Sciatic nerve (tissue), 2 donors: ENCODE measurements at regions not wholly inside any gene's neighbourhood (a gene's known extent, or its start where the extent isn't known, plus 50 kb on each side); places are given as distances from the start of the nearest gene placed in this dataset.
"Not testable (repeated sequence)": the region's sequence is repeated elsewhere in the genome, so short reads cannot be mapped to it uniquely, and the experiment has no call there.

Experiments
- ATAC-seq: fragments of 200-7000 bp; cut with Tn5 transposase; one replicate; pipeline ENCODE4 v1.9.1; 2020; ENCODE audit warnings: mild to moderate bottlenecking, moderate library complexity
- DNase-seq: peaks from one replicate; pipeline ENCODE4 v3.0.0-alpha.2; 2020; ENCODE audit warnings: low spot score
- intact Hi-C: fragments of 100-400 bp; cut with DNase I; formaldehyde crosslinking; loops from one replicate; pipeline ENCODE4 v1.14.2; 2022
- donor health status: DM: no; HTN: no; CAD: no.
- donor health status: DM: no; HTN: no; CAD: no.

DNA sequence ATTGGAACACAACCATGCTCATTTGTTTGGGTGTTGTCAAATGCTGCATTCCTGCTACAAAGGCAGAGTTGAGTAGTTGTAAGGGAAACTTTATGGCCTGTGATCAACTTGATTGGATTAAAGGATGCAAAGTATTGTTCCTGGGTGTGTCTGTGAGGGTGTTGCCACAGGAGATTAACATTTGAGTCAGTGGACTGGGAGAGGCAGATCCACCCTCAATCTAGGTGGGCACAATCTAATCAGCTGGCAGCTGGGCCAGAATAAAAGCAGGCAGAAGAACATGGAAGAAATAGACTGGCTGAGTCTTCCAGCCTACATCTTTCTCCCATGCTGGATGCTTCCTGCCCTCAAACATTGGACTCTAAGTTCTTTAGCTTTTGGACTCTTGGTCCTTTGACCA lies 145.6 kb upstream of the LMCD1 start:
- ATAC-seq, intact Hi-C loops, DNase-seq: not testable (repeated sequence)

DNA sequence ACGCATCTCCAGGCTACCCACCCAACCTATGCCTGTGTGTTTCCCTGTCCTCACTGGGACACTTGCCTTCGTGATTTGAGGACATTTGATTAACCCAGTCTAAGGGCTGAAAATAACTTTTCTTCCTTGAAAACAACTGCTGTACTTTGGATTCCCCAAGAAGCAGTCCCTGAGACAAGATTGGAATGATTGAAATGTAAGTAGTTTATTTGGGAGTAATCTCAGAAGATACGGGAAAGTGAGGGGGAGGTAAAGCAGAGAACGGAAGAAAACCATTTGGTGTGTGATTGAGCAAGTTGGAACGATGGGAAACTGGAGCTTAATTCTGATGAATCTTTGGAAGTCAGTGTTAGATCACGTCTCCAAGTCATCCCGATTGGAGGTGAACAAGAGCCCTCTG lies 143.8 kb upstream of the LMCD1 start:
- DNase-seq (no peak), ATAC-seq (no peak)
- intact Hi-C loops: no loop called here

DNA sequence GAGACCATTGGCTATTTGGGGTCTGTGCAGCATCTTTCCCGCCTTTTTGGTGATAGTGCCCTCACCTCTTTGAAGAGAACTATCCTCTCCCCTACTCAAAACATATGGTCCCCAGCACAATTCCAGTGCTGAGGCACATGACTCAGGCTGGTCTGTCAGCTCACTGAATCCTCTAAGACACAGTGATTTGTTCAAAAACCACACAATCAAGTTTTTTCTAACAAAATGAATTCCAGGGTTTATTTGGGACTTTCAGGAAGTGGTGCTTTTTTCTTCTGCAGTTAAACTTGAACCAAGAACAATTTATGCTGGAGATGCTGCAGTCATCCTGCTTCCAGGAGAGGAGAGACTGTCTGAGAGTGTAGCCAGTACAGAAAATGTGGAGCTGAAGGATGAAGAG lies 142.5 kb upstream of the LMCD1 start:
- intact Hi-C loops: no loop called here
- ATAC-seq: no peak
- DNase-seq: no peak

DNA sequence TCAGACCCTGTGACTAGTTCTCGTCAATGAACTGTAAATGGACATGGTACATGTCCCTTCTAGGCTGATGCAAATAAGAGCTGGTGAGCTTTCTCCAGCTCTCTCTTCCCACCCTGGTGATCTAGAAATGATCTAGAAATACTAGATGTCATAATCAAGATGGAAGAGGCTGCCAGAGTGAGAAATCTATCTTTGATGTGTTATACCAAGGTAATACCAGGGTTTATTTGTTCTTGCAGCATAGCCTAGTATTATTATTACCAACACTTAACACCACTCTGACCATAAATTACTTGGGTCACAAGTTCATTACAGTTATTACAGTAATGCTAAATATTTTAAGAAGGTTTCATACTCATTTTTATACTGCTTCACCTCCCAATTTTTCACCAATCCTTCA lies 138.4 kb upstream of the LMCD1 start:
- no peak for DNase-seq
- intact Hi-C loops: no loop called here
- no peak for ATAC-seq

DNA sequence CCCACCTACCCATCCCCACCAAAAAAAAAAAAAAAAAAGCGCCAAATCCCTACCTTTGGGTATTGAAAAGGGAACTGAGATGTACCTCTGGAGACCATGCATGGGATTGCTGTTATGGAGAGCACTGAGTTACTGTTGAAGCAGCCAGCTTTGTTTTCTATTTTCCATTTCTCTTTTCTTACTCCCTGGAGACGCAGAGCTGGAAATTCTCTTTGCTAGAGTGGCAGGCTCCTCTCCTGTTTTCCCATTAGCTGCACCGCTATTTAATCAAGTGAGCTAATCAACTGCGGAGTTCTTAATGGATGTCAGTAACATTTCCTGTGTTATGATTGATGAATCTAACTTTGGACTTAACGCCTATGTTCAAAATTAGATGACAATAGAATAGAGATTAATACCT lies 136.1 kb upstream of the LMCD1 start:
- DNase-seq (no peak), ATAC-seq (peak; percentile 57)
- intact Hi-C loops: no loop called here

DNA sequence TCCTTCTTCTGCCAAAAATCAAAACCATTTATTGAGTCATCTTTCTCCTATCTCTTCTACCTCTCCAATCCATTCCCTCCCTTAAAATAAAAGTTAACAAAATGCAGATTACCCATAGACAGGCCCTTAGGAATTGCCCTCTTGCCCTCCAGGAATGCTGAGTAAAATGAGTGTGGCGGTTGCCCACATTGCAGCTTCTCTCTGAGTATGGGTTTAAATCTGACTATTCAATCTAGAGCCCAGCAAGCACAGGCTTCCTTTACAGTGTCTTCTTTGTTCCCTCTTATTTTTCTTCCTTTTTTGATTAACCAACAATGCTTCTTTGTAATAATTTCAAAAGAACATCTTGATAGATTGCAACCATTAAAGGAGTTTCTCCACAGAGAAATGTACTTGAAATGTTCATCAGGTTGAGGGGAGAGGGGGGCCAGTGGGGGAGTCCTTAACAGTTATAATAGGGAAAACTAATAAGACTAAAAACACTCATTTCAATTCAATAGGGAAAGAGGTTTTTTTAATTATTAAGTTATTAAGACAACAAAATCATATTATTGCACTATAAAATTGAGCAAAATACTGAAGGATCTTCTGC lies 135.3 kb upstream of the LMCD1 start:
- DNase-seq (no peak), ATAC-seq (peak; percentile 76)
- intact Hi-C loops: no loop called here

DNA sequence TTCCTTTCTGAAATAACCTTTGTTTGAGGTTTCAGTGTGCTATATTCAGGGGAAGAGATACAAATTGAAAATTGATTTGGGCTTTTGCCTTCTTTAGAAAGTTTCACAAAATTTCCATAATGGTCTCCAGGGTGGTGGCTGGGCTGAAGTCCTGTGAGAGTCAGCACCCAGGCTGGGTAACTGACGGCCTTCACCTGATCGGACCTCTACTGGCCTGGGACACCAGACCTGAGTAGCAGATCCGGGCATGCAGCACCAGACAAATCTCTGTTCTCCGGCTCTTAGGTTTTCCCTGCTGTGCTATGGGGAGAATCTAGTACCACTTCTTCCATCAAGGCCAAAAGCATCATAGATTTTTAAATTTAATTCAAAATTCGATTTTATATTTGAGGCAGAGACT lies 133.0 kb upstream of the LMCD1 start:
- ATAC-seq: no peak

DNA sequence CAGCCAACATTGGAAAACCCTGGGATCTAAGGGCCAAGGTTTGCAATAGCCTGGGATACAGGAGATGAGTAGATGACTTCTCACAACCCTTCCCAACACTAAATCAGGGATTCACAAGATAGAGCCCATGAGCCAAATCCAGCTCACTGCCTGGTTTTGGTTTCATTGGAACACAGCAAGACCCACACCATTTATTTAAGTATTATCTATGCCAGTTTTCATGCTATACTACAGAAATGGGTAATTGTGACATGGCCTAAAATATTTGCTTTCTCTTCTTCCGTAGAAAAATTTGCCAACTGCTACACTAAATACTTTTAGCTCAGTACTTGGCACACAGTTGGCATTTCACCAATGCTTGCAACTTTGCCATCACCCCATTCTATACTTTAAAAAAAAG lies 132.0 kb upstream of the LMCD1 start:
- intact Hi-C loops: no loop called here
- DNase-seq: no peak
- ATAC-seq: no peak

More for the DNA sequence above, 133.0 kb upstream of the LMCD1 start:
- intact Hi-C loops: no loop called here
- DNase-seq: no peak

DNA sequence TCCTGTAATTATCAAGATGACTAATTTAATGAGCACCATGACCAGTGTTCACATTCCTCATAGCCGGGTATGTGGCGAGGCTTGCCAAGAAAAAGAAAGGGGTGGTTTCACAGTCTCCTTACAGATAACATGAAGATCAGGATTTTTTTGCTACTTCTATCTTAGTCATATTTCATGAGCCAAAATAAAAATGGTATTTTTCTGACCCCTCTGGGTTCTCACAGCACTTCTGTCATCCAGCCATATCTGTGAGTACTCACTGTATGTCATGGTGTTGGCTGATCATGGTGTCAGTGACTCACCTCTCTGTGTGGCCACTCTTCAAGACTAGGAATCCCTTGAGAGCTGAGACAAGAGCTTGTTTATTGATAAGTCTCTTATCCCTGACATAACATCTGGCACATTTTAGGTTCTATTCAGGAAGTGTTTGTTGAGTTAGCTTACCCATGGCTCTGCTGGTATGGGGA lies 130.5 kb upstream of the LMCD1 start:
- intact Hi-C loops: no loop called here
- peak; percentile 28 for ATAC-seq

DNA sequence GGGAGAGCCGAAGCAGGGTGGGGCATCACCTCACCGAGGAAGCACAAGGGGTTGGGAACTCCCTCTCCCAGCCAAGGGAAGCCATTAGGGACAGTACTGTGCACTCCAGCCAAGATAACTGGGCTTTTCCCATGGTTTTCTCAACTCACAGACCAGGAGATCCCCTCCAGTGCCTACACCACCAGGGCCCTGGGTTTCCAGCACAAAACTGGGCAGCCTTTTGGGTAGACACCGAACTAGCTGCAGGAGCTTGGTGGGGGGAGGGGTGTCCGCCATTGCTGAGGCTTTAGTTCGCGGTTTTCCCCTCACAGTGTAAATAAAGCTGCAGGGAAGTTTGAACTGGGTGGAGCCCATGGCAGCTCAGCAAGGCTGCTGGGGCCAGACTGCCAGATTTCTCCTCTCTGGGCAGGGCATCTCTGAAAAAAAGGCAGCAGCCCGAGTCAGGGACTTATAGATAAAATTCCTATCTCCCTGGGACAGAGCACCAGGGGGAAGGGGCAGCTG lies 129.6 kb upstream of the LMCD1 start:
- intact Hi-C loops: no loop called here
- DNase-seq: no peak
- ATAC-seq: no peak

More for the DNA sequence above, 130.5 kb upstream of the LMCD1 start:
- DNase-seq: no peak

DNA sequence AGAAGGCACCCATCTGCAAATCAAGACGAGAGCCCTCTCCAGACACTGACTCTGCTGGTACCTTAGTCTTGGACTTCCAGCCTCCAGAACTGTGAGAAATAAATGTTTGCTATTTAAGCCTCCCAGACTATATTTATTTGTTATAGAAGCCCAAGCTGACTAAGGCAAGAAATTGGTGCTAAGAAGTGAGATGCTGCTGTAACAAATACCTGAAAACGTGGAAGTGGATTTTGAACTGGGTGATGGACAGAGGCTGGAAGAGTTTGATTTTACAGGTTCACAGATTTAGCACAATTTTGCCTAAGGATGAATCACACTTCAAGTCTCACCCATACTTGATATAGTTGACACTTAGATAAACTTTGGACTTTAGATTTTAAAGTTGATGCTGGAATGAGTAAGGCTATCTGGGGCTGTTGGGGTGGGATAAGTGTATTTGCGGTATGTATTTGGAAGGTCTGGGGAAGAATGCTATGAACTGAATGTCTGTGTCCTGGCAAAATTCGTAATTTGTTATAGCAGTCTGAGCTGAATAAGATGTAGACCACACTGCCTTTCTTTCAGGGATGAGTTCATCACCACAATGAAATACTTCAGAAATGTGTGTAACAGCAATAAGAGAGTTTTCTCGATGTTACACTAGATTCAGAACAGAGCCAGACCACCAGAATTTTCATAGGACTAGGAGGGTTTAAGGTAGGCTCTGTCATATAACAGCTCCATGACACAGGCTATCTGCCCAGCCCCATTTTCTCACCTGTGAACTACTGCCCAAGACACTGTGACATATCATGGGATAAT lies 120.5 kb upstream of the LMCD1 start:
- ATAC-seq (no peak), DNase-seq (no peak)
- intact Hi-C loops: no loop called here

DNA sequence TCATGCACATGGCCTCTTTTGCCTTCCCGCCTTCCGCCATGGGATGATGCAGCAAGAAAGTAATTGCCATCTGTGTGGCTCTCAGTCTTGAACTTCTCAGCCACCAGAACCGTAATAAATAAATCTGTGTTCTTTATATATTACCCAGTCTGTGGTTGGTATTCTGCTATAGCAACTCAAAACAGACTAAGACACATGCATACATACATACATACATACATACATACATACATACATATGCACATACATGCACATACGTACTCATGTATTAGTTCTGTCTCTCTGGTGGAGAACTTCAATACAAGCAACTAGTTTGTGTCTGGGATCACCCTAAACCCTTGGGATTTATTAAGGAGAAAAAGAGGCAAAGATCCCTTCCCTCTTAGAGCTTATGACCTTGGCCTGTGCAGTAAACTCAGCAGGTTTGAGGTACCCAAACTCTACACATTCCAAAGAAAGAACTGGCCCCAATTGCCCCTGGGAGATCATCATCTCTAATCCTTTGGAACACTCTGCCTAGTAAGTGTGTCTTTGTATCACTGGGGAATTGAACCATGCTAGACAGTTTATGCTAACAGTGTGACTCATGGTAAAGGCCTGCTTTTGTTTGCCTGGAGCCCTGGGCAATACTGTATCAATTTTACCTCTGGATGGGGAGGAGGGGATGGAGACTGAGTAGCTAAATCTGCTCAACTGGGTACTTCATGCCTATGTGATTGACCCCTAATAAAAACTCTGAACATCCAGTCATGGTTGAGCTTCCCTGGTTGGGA lies 115.6 kb upstream of the LMCD1 start:
- intact Hi-C loops: no loop called here
- ATAC-seq: no peak
- no peak for DNase-seq

DNA sequence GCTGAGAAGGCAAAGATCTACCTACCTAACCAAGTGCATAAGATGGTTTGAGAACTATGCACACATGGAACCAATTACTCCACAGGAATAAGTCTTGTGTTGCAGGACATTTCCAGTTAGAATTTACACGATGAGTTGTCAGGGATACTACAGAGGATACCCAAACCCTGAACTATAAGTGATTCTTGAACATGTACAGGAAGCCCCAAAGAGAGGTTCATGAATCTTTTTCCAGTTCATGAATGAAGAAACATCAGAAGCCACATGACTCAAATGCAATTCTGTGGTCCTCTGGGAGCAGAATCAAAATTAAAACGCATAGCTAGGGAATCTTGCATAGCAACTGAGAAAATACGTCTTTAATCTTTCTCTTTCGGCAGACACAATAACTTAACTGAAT lies 114.1 kb upstream of the LMCD1 start:
- ATAC-seq (no peak), DNase-seq (no peak)
- intact Hi-C loops: no loop called here

DNA sequence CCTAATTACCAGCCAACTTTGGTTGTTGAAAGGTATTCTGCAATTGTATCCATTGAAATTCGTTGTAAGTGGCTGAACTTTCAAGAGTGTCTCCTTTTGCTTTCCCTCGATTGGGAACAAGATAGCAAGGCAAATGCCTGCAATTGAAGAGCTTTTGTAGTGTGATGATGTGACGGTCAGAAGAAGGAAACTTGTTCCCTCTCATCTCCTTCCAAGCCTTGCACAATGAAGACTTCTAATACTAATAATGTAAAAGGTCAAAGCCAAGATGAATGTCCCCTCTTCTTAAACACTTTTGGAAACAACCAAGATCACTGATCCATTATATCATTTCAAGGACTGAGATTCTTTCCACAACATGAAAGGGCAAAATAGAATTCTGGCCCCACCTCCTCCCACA lies 101.9 kb upstream of the LMCD1 start:
- intact Hi-C loops: no loop called here
- ATAC-seq (no peak), DNase-seq (no peak)

DNA sequence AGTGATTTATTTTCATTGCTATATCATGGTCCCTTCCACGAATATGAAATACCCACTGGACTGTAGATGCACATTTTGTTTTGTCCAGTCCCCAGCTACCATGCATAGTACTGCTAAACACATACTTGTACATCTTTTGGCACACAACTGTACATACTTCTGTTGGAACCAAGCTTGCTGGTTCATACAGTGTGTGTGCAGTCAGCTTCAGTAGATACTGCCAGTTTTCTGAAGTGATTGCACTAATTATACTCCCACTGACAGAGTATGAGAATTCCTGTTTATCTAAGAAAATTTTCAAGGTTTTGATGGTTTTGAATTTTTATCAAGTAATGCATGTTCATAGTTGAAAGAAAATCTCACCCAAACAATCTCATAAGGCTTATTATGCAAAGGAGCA lies 100.7 kb upstream of the LMCD1 start:
- intact Hi-C loops: no loop called here
- DNase-seq: no peak
- no peak for ATAC-seq

DNA sequence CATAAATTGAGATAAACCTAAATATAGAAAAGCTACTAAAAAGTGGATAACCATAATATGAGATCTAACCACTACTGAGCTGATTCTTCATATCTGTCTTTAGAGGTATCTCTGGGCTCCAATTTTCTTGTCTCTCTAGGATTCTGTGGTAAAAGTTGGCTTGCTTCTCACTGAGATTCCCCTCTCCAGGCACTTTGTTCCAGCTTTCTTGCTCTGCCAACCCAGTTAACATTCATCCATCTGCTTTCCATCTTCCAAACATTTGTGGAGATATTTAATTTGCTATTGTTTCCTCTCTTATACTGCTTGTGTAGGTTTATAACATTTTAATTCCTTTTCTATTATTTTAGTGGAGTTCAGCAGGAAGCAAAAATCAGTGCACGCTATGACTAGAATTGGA lies 97.6 kb upstream of the LMCD1 start:
- no peak for ATAC-seq
- no peak for DNase-seq
- intact Hi-C loops: no loop called here

DNA sequence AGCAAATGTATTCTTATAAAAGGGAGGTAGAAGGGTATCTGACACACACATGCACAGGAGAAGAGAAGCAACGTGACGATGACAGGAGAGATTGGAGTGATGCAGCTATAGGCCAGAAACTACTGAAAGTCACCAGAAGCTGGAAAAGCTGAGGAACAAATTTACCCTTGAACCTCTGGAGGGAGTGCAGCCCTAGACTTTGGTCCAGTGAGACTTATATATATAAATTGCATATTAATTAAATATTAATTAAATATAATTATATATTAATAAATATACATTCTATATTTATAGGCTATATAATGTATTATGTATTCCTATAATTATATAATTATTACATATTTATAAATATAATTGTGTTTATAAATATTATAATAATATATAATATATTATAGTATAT lies 96.5 kb upstream of the LMCD1 start:
- intact Hi-C loops: no loop called here
- ATAC-seq: no peak
- DNase-seq: no peak

DNA sequence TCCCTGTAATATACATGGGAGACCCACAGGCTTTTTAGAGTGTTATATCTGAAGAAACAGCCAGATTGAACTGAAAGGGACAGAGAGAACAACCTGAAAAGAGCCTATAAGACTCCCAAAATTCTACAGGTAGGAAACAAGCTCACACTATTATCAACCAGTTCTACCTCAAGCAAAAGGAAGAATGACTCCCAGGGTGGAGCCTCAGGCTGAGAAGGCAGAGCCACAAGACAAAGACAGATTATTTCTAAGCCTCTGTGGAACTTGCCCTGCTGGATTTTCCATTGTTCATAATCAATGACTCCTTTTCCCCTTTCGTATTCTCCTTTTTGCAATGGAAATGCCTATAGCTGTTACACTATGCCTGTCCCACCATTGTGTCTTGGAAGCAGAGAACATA lies 95.1 kb upstream of the LMCD1 start:
- intact Hi-C loops: no loop called here

DNA sequence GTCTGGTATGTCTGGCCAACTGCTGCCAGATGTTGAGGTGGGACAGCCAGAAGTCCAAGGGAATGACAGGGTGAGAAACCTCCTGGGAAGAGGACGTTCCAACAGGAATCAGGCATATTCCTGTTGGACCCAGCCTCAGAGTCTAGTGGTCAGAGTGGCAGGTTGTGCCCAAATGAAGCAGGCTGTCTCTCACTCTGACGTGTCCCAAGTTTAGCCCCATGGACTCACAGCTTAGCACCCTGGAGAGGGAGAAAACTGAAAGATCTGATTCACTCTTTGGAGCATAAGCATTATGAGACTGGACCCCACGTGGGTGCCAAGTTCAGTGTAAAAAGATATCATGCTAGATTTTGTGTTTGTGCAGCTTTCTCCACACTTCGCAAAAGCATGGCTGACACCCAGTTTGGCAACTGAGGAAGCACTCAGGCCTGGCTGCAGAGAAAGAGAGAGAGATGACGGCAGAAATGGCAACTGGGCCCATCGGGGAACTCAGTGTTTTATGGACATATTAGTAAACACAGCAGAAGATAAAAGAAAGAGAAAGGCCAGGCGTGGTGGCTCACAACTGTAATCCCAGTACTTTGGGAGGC lies 88.2 kb upstream of the LMCD1 start:
- no peak for ATAC-seq
- DNase-seq: no peak
- intact Hi-C loops: loop anchor here (10.0 kb wide), 1 partner anchor 89 kb away; no protein-coding TSS in a partner anchor

More for the DNA sequence above, 95.1 kb upstream of the LMCD1 start:
- ATAC-seq (no peak), DNase-seq (no peak)
